Fibroblast of mammary gland (primary cell): ENCODE measurements at regions not wholly inside any gene's neighbourhood (a gene's known extent, or its start where the extent isn't known, plus 50 kb on each side); places are given as distances from the start of the nearest gene placed in this dataset.

Experiments used
- DNase-seq: peaks from one replicate; pipeline ENCODE4 v3.0.0-alpha.2; 2010; ENCODE audit warnings: low read depth
- H3K4me3 ChIP-seq: 2 replicates; pipeline ENCODE4 v1.5.1; 2011; ENCODE audit warnings: low read depth, mild to moderate bottlenecking, low read length, moderate library complexity; ENCODE audit not compliant: control insufficient read depth
- CTCF ChIP-seq: conservative IDR thresholded peaks from 2 replicates; pipeline ENCODE4 v1.5.1; 2011; ENCODE audit warnings: low read depth, low read length, inconsistent platforms; ENCODE audit not compliant: control insufficient read depth, insufficient read depth

GRCh38 chr2:2921011-2921720 is 456.5 kb downstream of the EIPR1 start:
- DNase-seq: no peak
- H3K4me3 ChIP-seq: no peak overlapping the region
- no peak for TF ChIP-seq CTCF

- no peak overlapping the region for H3K4me3 ChIP-seq
- DNase-seq: no peak
- TF ChIP-seq CTCF: no peak
Observed at GRCh38 chr2:2919574-2920365, 457.8 kb downstream of the EIPR1 start.

- TF ChIP-seq CTCF: no peak
- no peak for DNase-seq
- H3K4me3 ChIP-seq: no peak overlapping the region
Observed at GRCh38 chr2:2919026-2919425, 458.6 kb downstream of the EIPR1 start.

GRCh38 chr2:2916621-2917020 is 461.0 kb downstream of the EIPR1 start:
- no peak overlapping the region for H3K4me3 ChIP-seq
- no peak for TF ChIP-seq CTCF
- no peak for DNase-seq

GRCh38 chr2:2914252-2914651 is 463.4 kb downstream of the EIPR1 start:
- no peak for DNase-seq
- no peak overlapping the region for H3K4me3 ChIP-seq
- no peak for TF ChIP-seq CTCF

- no peak for DNase-seq
- H3K4me3 ChIP-seq: no peak overlapping the region
- no peak for TF ChIP-seq CTCF
Observed at GRCh38 chr2:2913601-2914120, 464.0 kb downstream of the EIPR1 start.
